K562 (cell line): ENCODE measurements at regions not wholly inside any gene's neighbourhood (a gene's known extent, or its start where the extent isn't known, plus 50 kb on each side); places are given as distances from the start of the nearest gene placed in this dataset.

ENCODE experiments used
- ATAC-seq: fragments of 200-7000 bp; cut with Tn5 transposase; 3 replicates; pipeline ENCODE4 v1.9.1; 2020; ENCODE audit warnings: moderate library complexity
- BruUV-seq: library from RNA; stranded (reverse); fragments of 400-500 nt; replicated peaks from 2 replicates; lab custom pipeline; 2021; lab: Mats Ljungman, UMichigan
- CTCF ChIA-PET: fragments of 300-600 bp; formaldehyde crosslinking; extraction: SDS; loops from one replicate; lab custom pipeline; 2021; ENCODE audit warnings: low intra/inter-chr PET ratio; lab: Yijun Ruan, JAX
- POLR2A ChIA-PET: fragments of 300-600, 350-650 bp; sonication (Branson Sonifier 250); formaldehyde crosslinking; extraction: SDS; loops from one replicate; lab custom pipeline; 2021; ENCODE audit warnings: antibody characterized with exemption, inconsistent platforms; lab: Yijun Ruan, JAX
- DNase-seq, 4 experiments: peaks; one replicate each; pipeline versions ENCODE4 v3.0.0 to v3.0.0-alpha.2; 2011 to 2018; ENCODE audit warnings: low spot score in 3 of 4, mixed read lengths in 3 of 4; ENCODE audit errors: extremely low read depth in 1 of 4
- FAIRE-seq: peaks from 2 replicates; lab custom pipeline; 2011; peaks lifted over from hg19 to GRCh38; lab: Jason Lieb, UNC
- H2AFZ ChIP-seq: 2 replicates; pipeline ENCODE4 v1.6.0; 2011; ENCODE audit warnings: low read depth, low read length, control low read depth, inconsistent platforms
- H3K27ac ChIP-seq: fragments of 200-600 bp; 3 replicates; pipeline ENCODE4 v1.8.0; 2011; ENCODE audit warnings: low read depth, mild to moderate bottlenecking, control low read depth, inconsistent platforms, low read length, moderate library complexity, mixed read lengths; ENCODE audit errors: extremely low read depth
- H3K27me3 ChIP-seq, 2 experiments: fragments of 300-600 bp in 1 of 2; 2 replicates in 1 of 2; 3 replicates in 1 of 2; pipeline versions ENCODE4 v1.6.0 to v1.8.0; 2011; ENCODE audit warnings: inconsistent platforms in 2 of 2, low read length in 2 of 2, mild to moderate bottlenecking in 1 of 2, mixed read lengths in 1 of 2, moderate library complexity in 1 of 2; ENCODE audit not compliant: control insufficient read depth in 2 of 2, insufficient read depth in 2 of 2
- H3K36me3 ChIP-seq: fragments of 300-600 bp; 3 replicates; pipeline ENCODE4 v1.8.0; 2011; ENCODE audit warnings: mild to moderate bottlenecking, low read length, inconsistent platforms; ENCODE audit not compliant: control insufficient read depth, insufficient read depth
- H3K4me1 ChIP-seq, 2 experiments: fragments of 200-600 bp in 1 of 2; replicated peaks in 1 of 2; 2 replicates in 1 of 2; 3 replicates in 1 of 2; pipeline versions ENCODE4 v1.5.1 to v1.8.0; 2011; ENCODE audit warnings: inconsistent platforms in 2 of 2, low read length in 2 of 2, mild to moderate bottlenecking in 1 of 2, mixed read lengths in 1 of 2, moderate library complexity in 1 of 2; ENCODE audit not compliant: control insufficient read depth in 2 of 2, insufficient read depth in 2 of 2
- H3K4me2 ChIP-seq: 2 replicates; pipeline ENCODE4 v1.6.1; 2011; ENCODE audit warnings: low read length, control low read depth, inconsistent platforms, mixed read lengths; ENCODE audit not compliant: insufficient read depth
- H3K4me3 ChIP-seq: fragments of 200-600 bp; sonication (generic), shearing (Covaris generic); 2 replicates; pipeline ENCODE4 v1.5.1; 2016; ENCODE audit warnings: control low read depth, inconsistent platforms
- H3K79me2 ChIP-seq: fragments of 200-600 bp; 3 replicates; pipeline ENCODE4 v1.8.0; 2011; ENCODE audit warnings: low read length, inconsistent platforms; ENCODE audit not compliant: control insufficient read depth, insufficient read depth
- H3K9ac ChIP-seq, 2 experiments: 2 replicates each; pipeline versions ENCODE4 v1.6.0 to v1.6.1; 2011; ENCODE audit warnings: low read depth in 2 of 2, low read length in 2 of 2, control low read depth in 1 of 2, inconsistent platforms in 1 of 2, mild to moderate bottlenecking in 1 of 2, mixed read lengths in 1 of 2; ENCODE audit not compliant: insufficient read depth in 1 of 2
- H3K9me1 ChIP-seq: one replicate; pipeline ENCODE4 v1.6.0; 2011; ENCODE audit warnings: inconsistent platforms, mild to moderate bottlenecking, low read length, moderate library complexity; ENCODE audit not compliant: control insufficient read depth, insufficient read depth
- H3K9me3 ChIP-seq: replicated peaks from 2 replicates; pipeline ENCODE4 v1.5.1; 2011; ENCODE audit warnings: low read depth, low read length, inconsistent platforms; ENCODE audit not compliant: control insufficient read depth, insufficient read depth
- H4K20me1 ChIP-seq: replicated peaks from 2 replicates; pipeline ENCODE4 v1.6.1; 2011; ENCODE audit warnings: low read length, inconsistent platforms, mixed read lengths; ENCODE audit not compliant: control insufficient read depth, insufficient read depth
- ASH1L ChIP-seq: fragments of 450-650 bp; IDR thresholded peaks from 2 replicates; pipeline ENCODE4 v1.6.1; 2018; ENCODE audit warnings: borderline replicate concordance, mild to moderate bottlenecking, low read depth; ENCODE audit not compliant: partially characterized antibody
- CBX1 ChIP-seq: sonication (generic); IDR thresholded peaks from 2 replicates; pipeline ENCODE4 v1.6.1; 2016; ENCODE audit warnings: antibody characterized with exemption, low read depth, mild to moderate bottlenecking
- CREBBP ChIP-seq: IDR thresholded peaks from one replicate; pipeline ENCODE4 v1.6.1; 2012; ENCODE audit warnings: low read depth, mild to moderate bottlenecking, control low read depth, inconsistent platforms, low read length
- FOXK1 ChIP-seq: sonication (generic); formaldehyde crosslinking; IDR thresholded peaks from 2 replicates; pipeline ENCODE4 v1.8.0; 2022; ENCODE audit warnings: missing genetic modification reagents, mild to moderate bottlenecking, borderline replicate concordance
- FOXK2 ChIP-seq, 2 experiments: fragments of 450-650 bp; IDR thresholded peaks in 1 of 2; conservative IDR thresholded peaks in 1 of 2; 2 replicates each; pipeline ENCODE4 v1.6.1; 2016; ENCODE audit warnings: low read depth in 2 of 2, mild to moderate bottlenecking in 1 of 2
- GATAD2A ChIP-seq: fragments of 450-650 bp; IDR thresholded peaks from 2 replicates; pipeline ENCODE4 v1.6.1; 2017
- HNRNPL ChIP-seq: fragments of 200-400 bp; formaldehyde crosslinking; IDR thresholded peaks from 2 replicates; pipeline ENCODE4 v1.6.1; 2017; ENCODE audit warnings: low read depth, mild to moderate bottlenecking, low read length
- SAFB ChIP-seq: fragments of 200-400 bp; formaldehyde crosslinking; IDR thresholded peaks from 2 replicates; pipeline ENCODE4 v1.6.1; 2017; ENCODE audit warnings: low read depth, low read length, borderline replicate concordance
- SP1 ChIP-seq: sonication (generic); formaldehyde crosslinking; IDR thresholded peaks from 2 replicates; pipeline ENCODE4 v1.8.1; 2022; ENCODE audit warnings: mild to moderate bottlenecking, missing genetic modification reagents
- SREBF1 ChIP-seq: fragments of 150-350 bp; IDR thresholded peaks from 2 replicates; pipeline ENCODE4 v1.6.1; 2014; ENCODE audit warnings: antibody characterized with exemption, low read depth, low read length, borderline replicate concordance
- ZEB2 ChIP-seq: fragments of 450-650 bp; IDR thresholded peaks from 2 replicates; pipeline ENCODE4 v1.6.1; 2016
- ZNF408 ChIP-seq: fragments of 250-450 bp; sonication (Bioruptor Pico); IDR thresholded peaks from 2 replicates; pipeline ENCODE4 v1.4.0; 2020; ENCODE audit warnings: low read depth, mild to moderate bottlenecking, moderate library complexity
- ZSCAN29 ChIP-seq: fragments of 450-650 bp; IDR thresholded peaks from 2 replicates; pipeline ENCODE4 v1.6.1; 2017
- in situ Hi-C: fragments of 300-500 bp; cut with MboI; formaldehyde crosslinking; loops from 4 replicates; pipeline ENCODE4 v1.15.0; 2018; ENCODE audit warnings: inconsistent platforms, mixed read lengths
- intact Hi-C: fragments of 100-400 bp; cut with micrococcal nuclease; formaldehyde crosslinking; loops from 2 replicates; pipeline ENCODE4 v1.14.2; 2022
- TF ChIP-seq, protein P1 (sequence below): fragments of 200-400 bp; formaldehyde crosslinking; IDR thresholded peaks from 2 replicates; pipeline ENCODE4 v1.6.1; 2017; ENCODE audit warnings: mild to moderate bottlenecking, low read depth, low read length, moderate library complexity
- TF ChIP-seq, protein P2 (sequence below): fragments of 450-650 bp; conservative IDR thresholded peaks from 2 replicates; pipeline ENCODE4 v1.6.1; 2016; ENCODE audit warnings: missing genetic modification characterization, low read depth, mild to moderate bottlenecking, missing compliant biosample characterization, moderate library complexity
- TF ChIP-seq, protein P3 (sequence below): fragments of 200-800 bp; sonication (Bioruptor generic); IDR thresholded peaks from 2 replicates; pipeline ENCODE4 v1.6.1; 2017; ENCODE audit warnings: missing genetic modification characterization, missing compliant biosample characterization

DNA sequence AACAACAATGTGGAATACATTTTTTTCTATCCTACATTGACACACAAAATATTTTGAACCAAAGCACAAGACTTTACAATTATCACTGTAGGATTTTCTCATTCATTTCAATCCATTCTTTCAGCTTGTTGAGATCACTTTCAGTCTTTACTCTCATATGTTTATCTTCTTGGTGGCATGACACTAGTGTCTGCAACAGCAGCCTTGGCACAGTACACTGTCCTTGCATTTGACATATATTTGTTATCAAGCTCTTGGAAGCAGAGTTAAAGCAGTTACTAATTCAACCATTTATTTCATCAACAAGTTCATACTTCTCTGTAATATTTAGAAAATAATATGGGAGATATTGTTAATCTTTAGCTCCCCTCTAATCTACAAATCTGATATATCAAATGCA is 922.4 kb upstream of the ADGRL2 start:
- Histone ChIP-seq H3K27ac (no peak overlapping the region), H3K9me3 (no peaks in the 10 kb centered on the region), H3K27me3 (no peaks in the 10 kb centered on the region), H4K20me1 (no peaks in the 10 kb centered on the region), H2AFZ (no peak overlapping the region), H3K79me2 (no peaks in the 10 kb centered on the region), H3K36me3 (no peaks in the 10 kb centered on the region), H3K4me1 (no peaks in the 10 kb centered on the region), H3K9ac (no peak overlapping the region), H3K4me2 (no peak overlapping the region), H3K9me1 (no peaks in the 10 kb centered on the region), H3K4me3 (no peak overlapping the region)
- in situ Hi-C loops (no loop called here), intact Hi-C loops (no loop called here)
- ATAC-seq (no peak), DNase-seq (no peak), FAIRE-seq (no peak)
- ChIA-PET CTCF (no interaction called here), POLR2A (no interaction called here)
- TF ChIP-seq, protein P1, sequence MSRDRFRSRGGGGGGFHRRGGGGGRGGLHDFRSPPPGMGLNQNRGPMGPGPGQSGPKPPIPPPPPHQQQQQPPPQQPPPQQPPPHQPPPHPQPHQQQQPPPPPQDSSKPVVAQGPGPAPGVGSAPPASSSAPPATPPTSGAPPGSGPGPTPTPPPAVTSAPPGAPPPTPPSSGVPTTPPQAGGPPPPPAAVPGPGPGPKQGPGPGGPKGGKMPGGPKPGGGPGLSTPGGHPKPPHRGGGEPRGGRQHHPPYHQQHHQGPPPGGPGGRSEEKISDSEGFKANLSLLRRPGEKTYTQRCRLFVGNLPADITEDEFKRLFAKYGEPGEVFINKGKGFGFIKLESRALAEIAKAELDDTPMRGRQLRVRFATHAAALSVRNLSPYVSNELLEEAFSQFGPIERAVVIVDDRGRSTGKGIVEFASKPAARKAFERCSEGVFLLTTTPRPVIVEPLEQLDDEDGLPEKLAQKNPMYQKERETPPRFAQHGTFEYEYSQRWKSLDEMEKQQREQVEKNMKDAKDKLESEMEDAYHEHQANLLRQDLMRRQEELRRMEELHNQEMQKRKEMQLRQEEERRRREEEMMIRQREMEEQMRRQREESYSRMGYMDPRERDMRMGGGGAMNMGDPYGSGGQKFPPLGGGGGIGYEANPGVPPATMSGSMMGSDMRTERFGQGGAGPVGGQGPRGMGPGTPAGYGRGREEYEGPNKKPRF, result no peak
- TF ChIP-seq ASH1L (no peak), FOXK2 (conservative IDR thresholded peaks at IDR 0.05 in 1 of 2, IDR thresholded peaks at IDR 0.05 in 1 of 2; ENCODE audit: low read depth in 2 of 2) (no peak), SREBF1 (no peak), ZNF408 (CRISPR knock-in tag) (no peak), SP1 (CRISPR knock-in tag) (no peak), GATAD2A (no peak), CBX1 (no peak), ZEB2 (no peak), SAFB (no peak), CREBBP (no peak), ZSCAN29 (no peak), HNRNPL (no peak), FOXK1 (no peak)
- TF ChIP-seq, protein P2, sequence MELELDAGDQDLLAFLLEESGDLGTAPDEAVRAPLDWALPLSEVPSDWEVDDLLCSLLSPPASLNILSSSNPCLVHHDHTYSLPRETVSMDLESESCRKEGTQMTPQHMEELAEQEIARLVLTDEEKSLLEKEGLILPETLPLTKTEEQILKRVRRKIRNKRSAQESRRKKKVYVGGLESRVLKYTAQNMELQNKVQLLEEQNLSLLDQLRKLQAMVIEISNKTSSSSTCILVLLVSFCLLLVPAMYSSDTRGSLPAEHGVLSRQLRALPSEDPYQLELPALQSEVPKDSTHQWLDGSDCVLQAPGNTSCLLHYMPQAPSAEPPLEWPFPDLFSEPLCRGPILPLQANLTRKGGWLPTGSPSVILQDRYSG, result no peak
- TF ChIP-seq, protein P3, sequence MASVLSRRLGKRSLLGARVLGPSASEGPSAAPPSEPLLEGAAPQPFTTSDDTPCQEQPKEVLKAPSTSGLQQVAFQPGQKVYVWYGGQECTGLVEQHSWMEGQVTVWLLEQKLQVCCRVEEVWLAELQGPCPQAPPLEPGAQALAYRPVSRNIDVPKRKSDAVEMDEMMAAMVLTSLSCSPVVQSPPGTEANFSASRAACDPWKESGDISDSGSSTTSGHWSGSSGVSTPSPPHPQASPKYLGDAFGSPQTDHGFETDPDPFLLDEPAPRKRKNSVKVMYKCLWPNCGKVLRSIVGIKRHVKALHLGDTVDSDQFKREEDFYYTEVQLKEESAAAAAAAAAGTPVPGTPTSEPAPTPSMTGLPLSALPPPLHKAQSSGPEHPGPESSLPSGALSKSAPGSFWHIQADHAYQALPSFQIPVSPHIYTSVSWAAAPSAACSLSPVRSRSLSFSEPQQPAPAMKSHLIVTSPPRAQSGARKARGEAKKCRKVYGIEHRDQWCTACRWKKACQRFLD (CRISPR knock-in tag), result no peak
- no TSS peak for BruUV-seq
